Naive thymus-derived CD4-positive, alpha-beta T cell (primary cell): ENCODE measurements at regions not wholly inside any gene's neighbourhood (a gene's known extent, or its start where the extent isn't known, plus 50 kb on each side); places are given as distances from the start of the nearest gene placed in this dataset.

Experiments
- ATAC-seq: fragments of 150-1000 bp; cut with Tn5 transposase; 2 replicates; pipeline ENCODE4 v1.10.0; 2021; ENCODE audit warnings: mild to moderate bottlenecking, moderate library complexity
- CTCF ChIA-PET: fragments of 350-600 bp; sonication (Branson Sonifier 250); formaldehyde crosslinking; loops from one replicate; lab custom pipeline; 2021; ENCODE audit warnings: antibody characterized with exemption; lab: Charles Lee
- POLR2A ChIA-PET: fragments of 350-600 bp; sonication (Branson Sonifier 250); formaldehyde crosslinking; loops from one replicate; lab custom pipeline; 2021; ENCODE audit warnings: antibody characterized with exemption, inconsistent platforms; lab: Charles Lee
- DNase-seq, 9 donors: peaks; one replicate each; pipeline versions ENCODE4 v3.0.0 to v3.0.0-alpha.2; 2020 to 2022; ENCODE audit warnings: mixed read lengths in 1 of 9
- H3K27ac ChIP-seq: one replicate; pipeline ENCODE4 v1.7.0; 2013; ENCODE audit warnings: mild to moderate bottlenecking, low read depth, low read length, moderate library complexity
- H3K27me3 ChIP-seq, 2 donors: one replicate each; pipeline ENCODE4 v1.7.0; 2013; ENCODE audit warnings: low read length in 2 of 2, mild to moderate bottlenecking in 2 of 2, moderate library complexity in 2 of 2; ENCODE audit not compliant: control insufficient read depth in 2 of 2, insufficient read depth in 2 of 2
- H3K36me3 ChIP-seq, 3 experiments: 1 replicate in 2 of 3; 2 replicates in 1 of 3; pipeline ENCODE4 v1.7.0; 2013; ENCODE audit warnings: low read length in 3 of 3, mild to moderate bottlenecking in 3 of 3, moderate library complexity in 1 of 3; ENCODE audit not compliant: insufficient read depth in 3 of 3, control insufficient read depth in 2 of 3
- H3K4me1 ChIP-seq, 2 donors: one replicate each; pipeline ENCODE4 v1.7.0; 2013; ENCODE audit warnings: low read length in 2 of 2, mild to moderate bottlenecking in 2 of 2, moderate library complexity in 1 of 2; ENCODE audit not compliant: control insufficient read depth in 2 of 2, insufficient read depth in 2 of 2
- H3K4me3 ChIP-seq: 2 replicates; pipeline ENCODE4 v1.7.0; 2013; ENCODE audit warnings: mild to moderate bottlenecking, low read length
- H3K9me3 ChIP-seq, 3 experiments: 1 replicate in 2 of 3; 2 replicates in 1 of 3; pipeline ENCODE4 v1.7.0; 2013; ENCODE audit warnings: low read length in 3 of 3; ENCODE audit not compliant: control insufficient read depth in 2 of 3
- H3K27ac Mint-ChIP-seq, 9 donors: one replicate each; pipeline ENCODE4 v1.8.0; 2020 to 2022; ENCODE audit warnings: mixed read lengths in 9 of 9, mild to moderate bottlenecking in 8 of 9, moderate library complexity in 5 of 9, inconsistent platforms in 2 of 9
- H3K27me3 Mint-ChIP-seq, 5 donors: one replicate each; pipeline ENCODE4 v1.8.0; 2021 to 2022; ENCODE audit warnings: mixed read lengths in 5 of 5, mild to moderate bottlenecking in 1 of 5
- H3K36me3 Mint-ChIP-seq, 5 donors: one replicate each; pipeline ENCODE4 v1.8.0; 2020 to 2022; ENCODE audit warnings: mixed read lengths in 5 of 5, mild to moderate bottlenecking in 3 of 5, inconsistent platforms in 1 of 5
- H3K4me1 Mint-ChIP-seq, 7 donors: one replicate each; pipeline ENCODE4 v1.8.0; 2020 to 2022; ENCODE audit warnings: mixed read lengths in 7 of 7, mild to moderate bottlenecking in 3 of 7, inconsistent platforms in 1 of 7
- H3K4me3 Mint-ChIP-seq, 10 donors: one replicate each; pipeline ENCODE4 v1.8.0; 2020 to 2022; ENCODE audit warnings: mild to moderate bottlenecking in 10 of 10, mixed read lengths in 10 of 10, moderate library complexity in 6 of 10, inconsistent platforms in 2 of 10
- H3K9me3 Mint-ChIP-seq, 11 donors: one replicate each; pipeline ENCODE4 v1.8.0; 2020 to 2022; ENCODE audit warnings: mixed read lengths in 11 of 11, mild to moderate bottlenecking in 4 of 11, inconsistent platforms in 1 of 11, moderate library complexity in 1 of 11
- intact Hi-C, 2 donors: fragments of 100-400 bp; cut with micrococcal nuclease; formaldehyde crosslinking; loops; one replicate each; pipeline ENCODE4 v1.15.1; 2023

- Histone ChIP-seq H3K4me3 (no peak overlapping the region), H3K27me3 (no peaks in the 10 kb centered on the region), H3K9me3 (no peaks in the 10 kb centered on the region), H3K4me1 (no peaks in the 10 kb centered on the region), H3K36me3 (no peaks in the 10 kb centered on the region), H3K27ac (no peak overlapping the region)
- no peak overlapping the region for H3K4me3 Mint-ChIP-seq
- ATAC-seq (no peak), DNase-seq (no peak)
- no peak overlapping the region for H3K27ac Mint-ChIP-seq
- peaks cover 0 to 11% (median 2%) of the 10 kb centered on the region in 11 donors for H3K9me3 Mint-ChIP-seq
- POLR2A ChIA-PET = no interaction called here
- H3K4me1 Mint-ChIP-seq = no peaks in the 10 kb centered on the region
- H3K27me3 Mint-ChIP-seq = peaks cover 0 to 6% (median 0%) of the 10 kb centered on the region in 5 donors
- CTCF ChIA-PET = interaction anchor here (0.6 kb wide), 1 partner anchor 1714 kb away, joined by 3 read pairs; no protein-coding TSS in a partner anchor
- intact Hi-C loops = no loop called here
- H3K36me3 Mint-ChIP-seq = no peaks in the 10 kb centered on the region
Observed at GRCh38 chr7:72524037-72524436, 111.9 kb upstream of the CALN1 start.

GRCh38 chr7:72504061-72504706, 92.0 kb upstream of the CALN1 start:
- H3K27me3 ChIP-seq = no peaks in the 10 kb centered on the region
- no peaks in the 10 kb centered on the region for H3K4me1 Mint-ChIP-seq
- no peak overlapping the region for H3K4me3 Mint-ChIP-seq
- H3K27ac ChIP-seq = no peak overlapping the region
- ATAC-seq = no peak
- no peak for DNase-seq
- ChIA-PET CTCF (no interaction called here), POLR2A (no interaction called here)
- H3K27me3 Mint-ChIP-seq = peaks cover 0 to 12% (median 4%) of the 10 kb centered on the region in 5 donors
- no peaks in the 10 kb centered on the region for H3K36me3 Mint-ChIP-seq
- H3K4me3 ChIP-seq = no peak overlapping the region
- intact Hi-C loops = no loop called here
- no peak overlapping the region for H3K27ac Mint-ChIP-seq
- no peaks in the 10 kb centered on the region for H3K9me3 ChIP-seq
- H3K9me3 Mint-ChIP-seq = peaks cover 0 to 3% (median 0%) of the 10 kb centered on the region in 11 donors
- H3K4me1 ChIP-seq = no peaks in the 10 kb centered on the region
- H3K36me3 ChIP-seq = no peaks in the 10 kb centered on the region

GRCh38 chr7:72503644-72504043, 91.5 kb upstream of the CALN1 start:
- H3K27me3 ChIP-seq = no peaks in the 10 kb centered on the region
- no peak overlapping the region for H3K4me3 Mint-ChIP-seq
- CTCF ChIA-PET = no interaction called here
- H3K9me3 Mint-ChIP-seq = peaks cover 0 to 3% (median 0%) of the 10 kb centered on the region in 11 donors
- no peaks in the 10 kb centered on the region for H3K36me3 Mint-ChIP-seq
- no peak overlapping the region for H3K27ac Mint-ChIP-seq
- DNase-seq = no peak
- no peak overlapping the region for H3K4me3 ChIP-seq
- intact Hi-C loops = no loop called here
- no peaks in the 10 kb centered on the region for H3K4me1 ChIP-seq
- H3K27ac ChIP-seq = no peak overlapping the region
- peaks cover 0 to 12% (median 4%) of the 10 kb centered on the region in 5 donors for H3K27me3 Mint-ChIP-seq
- H3K4me1 Mint-ChIP-seq = no peaks in the 10 kb centered on the region
- H3K9me3 ChIP-seq = no peaks in the 10 kb centered on the region
- POLR2A ChIA-PET = no interaction called here
- H3K36me3 ChIP-seq = no peaks in the 10 kb centered on the region
- no peak for ATAC-seq

GRCh38 chr7:72494807-72495206, 82.7 kb upstream of the CALN1 start:
- H3K27ac ChIP-seq = no peak overlapping the region
- peaks cover 0 to 5% (median 0%) of the 10 kb centered on the region in 5 donors for H3K36me3 Mint-ChIP-seq
- intact Hi-C loops = loop anchor here in 1 of 2 donors (5.0 kb wide), 1 partner anchor 743 kb away; no protein-coding TSS in a partner anchor

GRCh38 chr7:72493850-72494661, 81.9 kb upstream of the CALN1 start:
- Mint-ChIP-seq H3K4me3 (no peak overlapping the region), H3K4me1 (peaks cover 0 to 2% (median 0%) of the 10 kb centered on the region in 7 donors), H3K27me3 (peaks cover 0 to 11% (median 4%) of the 10 kb centered on the region in 5 donors), H3K9me3 (peaks cover 2 to 21% (median 10%) of the 10 kb centered on the region in 11 donors), H3K27ac (no peak overlapping the region), H3K36me3 (peaks cover 0 to 5% (median 0%) of the 10 kb centered on the region in 5 donors)
- POLR2A ChIA-PET = no interaction called here
- no peaks in the 10 kb centered on the region for H3K4me1 ChIP-seq
- no peaks in the 10 kb centered on the region for H3K36me3 ChIP-seq
- H3K27me3 ChIP-seq = no peaks in the 10 kb centered on the region
- no peak overlapping the region for H3K27ac ChIP-seq
- ATAC-seq (peak; percentile 57), DNase-seq (peak in 7 of 9 donors; percentile 13 to 48 (median 27))
- CTCF ChIA-PET = interaction anchor here (1.3 kb wide), 2 partner anchors 10 to 12 kb away, joined by 3 to 5 read pairs; no protein-coding TSS in a partner anchor
- no peak overlapping the region for H3K4me3 ChIP-seq
- no peaks in the 10 kb centered on the region for H3K9me3 ChIP-seq
- intact Hi-C loops = loop anchor here in 1 of 2 donors (5.0 kb wide), 1 partner anchor 742 kb away; no protein-coding TSS in a partner anchor

More at GRCh38 chr7:72494807-72495206, 82.7 kb upstream of the CALN1 start:
- H3K4me1 Mint-ChIP-seq = peaks cover 0 to 2% (median 0%) of the 10 kb centered on the region in 7 donors
- Histone ChIP-seq H3K36me3 (no peaks in the 10 kb centered on the region), H3K4me3 (no peak overlapping the region), H3K4me1 (no peaks in the 10 kb centered on the region), H3K27me3 (no peaks in the 10 kb centered on the region), H3K9me3 (no peaks in the 10 kb centered on the region)
- no peak overlapping the region for H3K4me3 Mint-ChIP-seq
- no peak for ATAC-seq
- no peak for DNase-seq
- ChIA-PET POLR2A (no interaction called here), CTCF (interaction anchor here (1.1 to 1.3 kb wide), 3 partner anchors 8 to 11 kb away, joined by 3 to 5 read pairs (median 3); no protein-coding TSS in a partner anchor)
- peaks cover 0 to 11% (median 4%) of the 10 kb centered on the region in 5 donors for H3K27me3 Mint-ChIP-seq
- peaks cover 0 to 21% (median 10%) of the 10 kb centered on the region in 11 donors for H3K9me3 Mint-ChIP-seq
- no peak overlapping the region for H3K27ac Mint-ChIP-seq

- H3K27ac ChIP-seq = no peak overlapping the region
- peaks cover 0 to 11% (median 1%) of the 10 kb centered on the region in 5 donors for H3K27me3 Mint-ChIP-seq
- DNase-seq = no peak
- intact Hi-C loops = loop anchor here in 1 of 2 donors (5.0 kb wide), 1 partner anchor 740 kb away; no protein-coding TSS in a partner anchor
- H3K4me1 Mint-ChIP-seq = peaks cover 0 to 2% (median 0%) of the 10 kb centered on the region in 7 donors
- peaks cover 2 to 11% (median 7%) of the 10 kb centered on the region in 11 donors for H3K9me3 Mint-ChIP-seq
- H3K4me3 ChIP-seq = no peak overlapping the region
- H3K4me3 Mint-ChIP-seq = no peak overlapping the region
- no peaks in the 10 kb centered on the region for H3K9me3 ChIP-seq
- ChIA-PET CTCF (no interaction called here), POLR2A (no interaction called here)
- no peaks in the 10 kb centered on the region for H3K4me1 ChIP-seq
- no peak overlapping the region for H3K27ac Mint-ChIP-seq
- H3K27me3 ChIP-seq = no peaks in the 10 kb centered on the region
- no peaks in the 10 kb centered on the region for H3K36me3 ChIP-seq
- peaks cover 0 to 2% (median 0%) of the 10 kb centered on the region in 5 donors for H3K36me3 Mint-ChIP-seq
- ATAC-seq = no peak
Observed at GRCh38 chr7:72492461-72493065, 80.4 kb upstream of the CALN1 start.
